ENCODE measurements at regions not wholly inside any gene's neighbourhood (a gene's known extent, or its start where the extent isn't known, plus 50 kb on each side); places are given as distances from the start of the nearest gene placed in this dataset.
"Not testable (repeated sequence)": the region's sequence is repeated elsewhere in the genome, so short reads cannot be mapped to it uniquely, and the experiment has no call there.

DNA sequence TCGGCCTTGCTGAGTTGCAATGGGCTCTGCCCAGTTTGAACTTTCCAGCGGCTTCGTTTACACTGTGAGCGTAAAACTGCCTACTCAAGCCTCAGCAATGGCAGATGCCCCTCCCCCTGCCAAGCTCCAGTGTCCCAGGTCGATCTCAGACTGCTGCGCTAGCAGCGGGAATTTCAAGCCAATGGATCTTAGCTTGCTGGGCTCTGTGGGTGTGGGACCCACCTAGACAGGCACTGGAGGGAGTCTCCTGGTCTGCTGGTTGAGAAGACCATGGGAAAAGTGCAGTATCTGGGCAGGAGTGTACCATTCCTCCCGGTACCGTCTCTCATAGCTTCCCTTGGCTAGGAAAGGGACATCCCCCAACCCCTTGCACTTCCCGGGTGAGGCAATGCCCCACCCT, 88.2 kb downstream of the KLHL28 start:
- no peak for DNase-seq

DNA sequence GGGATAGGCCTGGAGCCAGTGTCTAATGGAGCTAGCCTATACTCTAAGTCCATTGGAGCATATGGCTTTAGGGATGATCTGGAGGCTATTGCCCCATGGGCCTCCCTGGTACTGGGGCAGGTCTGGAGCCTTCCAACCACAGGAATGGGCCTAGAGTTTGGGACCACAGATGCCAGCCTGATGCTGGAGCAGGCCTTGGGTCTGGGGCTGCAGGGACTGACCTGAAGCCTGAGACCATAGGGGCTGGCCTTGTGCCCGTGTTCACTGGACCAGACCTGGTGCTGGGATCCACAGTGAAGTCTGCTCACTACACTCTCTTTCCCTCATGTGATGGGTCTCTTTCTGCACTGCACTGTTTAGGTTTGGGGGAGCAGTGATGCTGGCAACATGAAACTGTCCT, 95.0 kb downstream of the KLHL28 start:
- no peak for DNase-seq

DNA sequence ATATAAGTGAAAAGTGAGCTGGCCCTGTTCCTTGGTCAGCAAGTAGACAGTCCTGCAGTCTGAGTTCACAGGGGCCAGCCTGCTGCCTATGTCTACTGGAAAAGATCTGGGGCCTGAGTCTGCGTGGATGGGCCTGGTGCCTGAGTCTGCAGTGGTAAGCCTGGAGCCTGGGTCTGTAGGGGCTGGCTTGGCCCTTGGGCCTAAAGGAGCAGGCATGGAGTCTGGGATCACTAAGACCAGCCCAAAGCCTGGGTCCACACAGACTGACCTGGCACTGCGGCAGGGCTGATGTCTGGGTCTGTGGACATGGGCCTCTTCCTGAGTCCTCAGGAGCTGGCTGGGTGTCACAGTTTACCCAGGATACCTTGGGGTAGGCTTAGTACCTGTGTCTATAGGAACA, 95.4 kb downstream of the KLHL28 start:
- no peak for DNase-seq

DNA sequence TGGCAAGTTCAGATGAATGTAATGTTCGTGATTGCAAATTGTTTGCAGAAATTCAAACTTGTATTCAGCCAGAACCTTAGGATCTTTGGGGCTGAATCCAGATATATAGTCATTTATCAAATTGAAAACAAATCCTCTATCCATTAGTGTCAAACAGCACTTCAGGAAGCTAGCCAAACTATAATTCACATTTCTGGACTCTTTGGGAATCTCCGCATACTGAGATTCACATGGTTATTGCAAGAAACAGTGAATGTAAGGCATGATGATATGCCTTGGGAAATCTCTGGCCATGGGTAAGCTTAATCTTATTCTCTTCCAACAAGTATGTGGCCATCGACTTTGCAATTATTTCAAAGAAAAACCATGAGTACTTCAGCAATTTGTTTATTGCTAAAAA, 98.5 kb downstream of the KLHL28 start:
- DNase-seq = no peak

DNA sequence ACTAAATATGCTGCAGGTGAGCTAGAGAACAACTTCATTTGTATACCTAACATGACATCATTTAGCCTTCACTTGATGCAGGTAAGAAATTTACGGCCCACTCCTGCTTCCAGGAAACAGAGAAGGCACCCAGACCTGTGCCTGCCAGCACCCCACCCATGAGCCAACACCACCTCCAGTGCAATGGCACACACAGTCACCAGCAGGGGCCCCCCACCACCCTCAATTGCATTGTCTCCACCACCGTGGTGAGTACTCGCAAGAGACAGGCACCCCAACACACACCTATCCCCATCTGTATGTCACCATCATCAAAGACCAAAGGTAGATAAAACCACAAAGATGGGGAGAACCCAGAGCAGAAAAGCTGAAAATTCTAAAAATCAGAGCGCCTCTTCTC, 107.6 kb downstream of the KLHL28 start:
- DNase-seq = no peak

DNA sequence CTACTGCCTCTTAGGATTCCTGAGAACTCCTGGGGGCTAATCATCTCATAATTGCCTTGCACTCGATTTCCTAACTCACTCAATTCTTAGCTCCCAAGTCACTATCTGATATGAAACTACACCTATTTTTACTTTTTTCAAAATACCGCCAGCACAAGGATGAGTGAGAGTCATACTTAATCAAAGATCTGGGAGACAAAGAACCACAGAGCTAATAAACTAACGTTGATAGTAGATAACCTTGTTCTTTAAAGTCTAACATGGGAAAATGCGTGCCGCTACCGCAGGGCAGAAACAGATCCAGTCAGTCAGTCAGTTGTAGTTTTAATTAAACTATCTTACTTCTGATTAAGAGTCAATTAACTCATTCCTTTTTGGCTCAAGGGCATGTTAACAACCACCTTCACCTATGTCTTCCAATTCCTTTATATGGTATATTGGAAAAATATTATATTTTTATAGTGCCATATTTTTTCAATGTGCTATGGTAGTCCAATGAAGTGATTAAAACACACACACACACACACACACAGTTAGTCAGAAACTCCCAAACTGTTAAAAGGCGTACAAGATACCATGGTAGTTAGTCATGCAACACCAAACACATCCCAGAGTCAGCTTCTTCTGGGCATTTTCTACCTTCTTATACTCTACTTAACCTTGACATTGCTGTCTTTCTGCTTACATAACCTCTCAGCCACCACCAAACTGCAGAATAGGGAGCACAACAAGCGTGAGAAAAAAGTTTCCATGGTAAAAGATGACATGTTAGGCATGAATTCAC, 114.0 kb downstream of the KLHL28 start:
- peak; percentile 27 for DNase-seq

DNA sequence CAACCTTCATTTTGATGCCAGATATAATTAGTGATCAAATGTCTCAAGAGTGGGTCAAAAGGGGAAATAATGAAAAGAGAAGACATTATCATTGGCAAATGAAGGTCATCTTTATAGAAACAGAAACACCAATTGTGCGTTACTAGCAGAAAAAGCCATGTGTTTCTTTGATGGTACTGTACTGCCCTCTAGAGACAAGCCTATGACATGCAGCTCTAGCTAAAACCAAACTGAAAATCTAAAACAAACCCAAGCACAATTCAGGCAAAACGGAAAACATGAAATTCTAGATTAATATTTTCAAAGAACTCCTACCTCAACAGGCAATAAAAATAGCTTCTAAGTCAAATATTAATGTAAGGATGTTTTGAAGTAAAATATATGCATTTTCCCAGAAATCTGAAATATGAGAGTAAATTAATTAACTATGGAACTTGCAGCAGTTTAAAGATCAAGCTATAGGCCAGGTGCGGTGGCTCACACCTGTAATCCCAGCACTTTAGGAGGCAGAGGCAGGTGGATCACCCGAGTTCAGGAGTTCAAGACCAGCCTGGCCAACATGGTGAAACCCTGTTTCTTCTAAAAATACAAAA, 115.4 kb downstream of the KLHL28 start:
- DNase-seq = peak; percentile 43

DNA sequence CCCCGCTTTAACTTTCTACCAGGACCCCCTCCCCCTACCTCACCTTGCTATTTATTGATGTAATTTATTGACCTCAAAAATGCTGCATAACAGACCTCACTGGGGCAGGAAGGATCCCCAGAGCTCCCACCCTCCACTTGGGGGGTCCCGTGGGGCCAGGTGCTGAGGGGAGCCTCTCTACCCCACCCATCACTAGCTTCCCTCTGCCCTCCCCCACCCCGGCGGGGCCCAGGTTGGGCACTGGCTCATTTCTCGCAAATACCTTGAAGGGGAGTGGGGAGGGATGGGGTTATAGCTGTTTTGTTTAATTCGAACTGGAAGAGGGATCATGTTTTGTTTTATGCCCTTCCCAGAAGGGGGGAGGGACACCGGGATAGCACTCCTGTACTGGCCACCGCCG, 125.8 kb downstream of the KLHL28 start:
- DNase-seq = not testable (repeated sequence)

DNA sequence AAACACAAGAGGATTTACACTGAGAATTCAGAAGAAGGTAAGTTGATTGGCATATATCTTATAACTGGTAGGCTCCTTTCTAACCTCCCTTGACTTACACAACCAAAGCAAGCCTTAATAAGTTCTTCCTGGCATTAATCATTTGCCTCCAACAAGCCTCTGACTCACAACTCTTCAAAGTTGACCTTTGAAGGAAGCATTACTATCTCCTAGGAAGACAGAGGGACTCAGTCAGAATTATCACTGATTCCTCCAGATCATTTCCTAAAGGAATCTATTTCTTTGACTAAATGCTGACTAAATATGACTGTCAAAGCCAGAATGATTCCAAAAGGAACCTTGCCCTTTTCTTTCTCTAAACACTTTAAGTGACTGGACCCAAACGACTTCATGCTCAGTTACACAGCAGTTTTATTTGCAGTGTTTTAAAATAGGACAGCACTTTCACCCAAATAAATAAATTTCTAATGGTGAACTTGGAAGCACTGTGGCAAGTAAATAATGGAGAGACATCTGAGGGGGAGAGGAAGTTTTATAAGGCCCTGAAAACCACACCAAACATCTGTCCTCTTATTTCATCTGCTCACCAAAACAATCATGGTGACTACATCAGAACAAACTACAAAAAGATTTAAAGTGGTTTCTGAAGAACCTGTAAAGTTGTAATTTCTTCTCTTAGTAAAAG, 128.2 kb downstream of the KLHL28 start:
- DNase-seq = peak; percentile 51

DNA sequence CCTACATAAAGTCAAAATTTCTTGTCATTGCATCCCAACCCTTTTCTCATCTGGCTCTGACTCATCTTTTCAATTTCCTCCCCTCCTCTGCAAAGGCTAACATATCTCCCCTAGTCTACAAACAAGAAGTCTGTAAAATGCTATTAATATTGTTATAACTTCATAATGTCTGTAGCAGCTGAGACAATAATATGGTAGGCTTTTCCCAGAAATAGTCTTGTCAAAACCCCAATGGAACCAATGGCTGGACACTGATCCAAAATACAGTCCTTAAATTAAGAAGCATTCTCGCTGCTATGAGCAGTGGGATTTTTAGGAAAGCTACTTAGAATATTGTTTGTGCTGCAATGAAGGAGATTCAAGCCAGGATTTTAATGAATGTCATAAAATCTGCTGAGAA, 131.4 kb downstream of the KLHL28 start:
- peak; percentile 12 for DNase-seq

DNA sequence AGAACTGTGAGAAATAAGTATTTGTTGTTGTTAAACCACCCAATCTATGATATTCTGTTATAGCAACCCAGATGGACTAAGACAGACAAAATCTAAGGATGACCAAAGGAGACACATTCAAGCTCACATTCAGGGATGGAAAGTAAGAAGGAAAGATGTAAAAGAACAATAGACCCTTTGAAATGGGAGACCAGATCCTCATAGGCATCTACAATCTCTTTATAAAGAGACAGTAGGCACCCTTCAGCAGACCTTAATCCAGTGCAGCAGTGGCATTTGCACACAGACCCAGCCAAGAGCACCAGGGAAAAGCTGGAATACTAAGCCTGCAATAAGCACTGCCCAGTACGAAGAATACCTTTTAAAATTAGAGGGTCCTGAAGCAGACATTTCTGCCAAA, 132.7 kb downstream of the KLHL28 start:
- DNase-seq = no peak

DNA sequence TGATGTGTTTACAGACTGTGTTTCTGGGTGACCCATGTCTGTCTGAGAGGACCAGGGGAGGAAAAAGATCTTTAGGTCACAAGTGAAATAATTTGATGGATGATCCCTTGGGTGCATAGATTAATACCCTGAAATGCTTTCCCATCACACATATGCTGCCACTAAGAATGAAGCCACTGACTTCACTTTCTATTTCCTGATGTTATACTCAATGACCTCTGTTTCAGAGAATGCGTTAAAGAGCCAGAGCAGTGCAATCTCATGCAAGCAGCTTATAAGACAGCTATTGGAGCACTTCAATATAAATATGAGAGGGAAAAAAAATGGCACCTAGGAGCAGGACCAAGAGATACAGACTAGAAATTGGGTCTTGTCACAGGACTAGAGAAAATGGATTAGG, 133.7 kb downstream of the KLHL28 start:
- no peak for DNase-seq

DNA sequence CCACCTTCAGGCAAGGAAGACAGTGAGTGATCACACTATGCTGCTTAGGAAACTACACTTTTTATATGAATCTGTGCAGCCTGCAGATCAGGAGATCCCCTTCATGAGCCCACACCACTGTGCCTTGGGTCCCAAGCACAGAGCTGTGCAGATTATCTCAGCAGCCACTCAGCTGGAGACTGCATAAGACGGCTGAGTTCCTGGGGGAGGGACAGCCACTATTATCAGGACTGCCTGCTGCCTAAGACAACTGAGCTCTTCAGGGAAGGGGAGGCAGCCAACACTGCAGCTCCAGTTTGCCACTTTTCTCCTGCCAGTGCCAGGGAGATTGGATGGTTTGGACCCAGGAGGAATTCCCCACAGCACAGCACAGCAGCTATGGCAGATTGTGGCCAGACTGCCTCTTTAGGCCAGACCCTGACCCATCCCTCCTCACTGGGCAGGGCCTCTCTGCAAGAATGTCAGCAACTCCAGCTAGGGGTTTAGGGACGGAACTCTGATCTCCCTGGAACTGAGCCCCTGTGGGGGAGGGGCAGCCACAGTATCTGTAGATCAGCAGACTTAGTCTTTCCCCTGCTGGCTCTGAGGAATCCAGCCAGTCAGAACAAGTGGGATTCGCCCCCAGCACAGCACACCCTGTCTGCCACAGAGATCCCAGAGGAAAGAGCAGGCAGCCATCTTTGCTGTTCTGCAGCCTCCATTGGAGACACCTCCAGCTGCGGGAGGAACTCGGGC, 141.3 kb downstream of the KLHL28 start:
- DNase-seq = no peak

DNA sequence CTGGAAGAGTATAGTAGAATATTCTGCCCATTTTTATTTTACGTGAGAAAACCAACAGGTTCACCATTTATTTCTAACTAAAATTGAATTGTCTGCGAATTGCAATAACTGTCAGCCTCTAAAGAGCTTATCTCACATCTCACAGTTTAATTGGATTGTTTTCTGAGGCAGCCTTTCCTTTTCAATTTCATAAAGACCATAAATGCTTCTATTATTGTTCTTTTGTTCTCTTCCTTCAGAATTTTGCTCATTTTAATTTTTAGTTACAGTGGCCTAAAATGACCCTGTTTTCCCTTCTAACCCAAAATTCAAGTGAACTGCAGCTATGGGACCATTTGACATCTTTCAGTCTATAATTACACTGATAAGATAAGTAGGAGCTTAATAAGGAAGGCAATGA, 147.6 kb downstream of the KLHL28 start:
- no peak for DNase-seq

DNA sequence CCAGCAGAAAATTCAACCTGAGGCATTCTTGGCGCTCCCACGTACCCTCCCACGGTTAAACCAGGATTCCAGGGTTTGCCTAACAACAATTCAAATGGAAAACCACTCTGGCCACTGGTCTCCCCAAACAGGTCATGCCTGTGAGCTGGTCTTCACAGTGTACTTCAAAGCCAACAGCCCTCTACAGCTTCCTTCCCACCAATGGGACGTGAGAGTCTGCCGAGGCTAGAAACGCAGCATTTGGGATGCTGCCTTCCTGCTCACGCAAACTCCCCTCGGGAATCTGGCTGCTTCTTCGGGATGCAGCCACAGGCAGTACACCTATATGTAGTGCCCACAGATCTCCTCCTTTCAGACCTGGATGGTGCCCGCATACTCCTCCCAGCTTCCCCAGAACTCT, 149.1 kb downstream of the KLHL28 start:
- DNase-seq = no peak

DNA sequence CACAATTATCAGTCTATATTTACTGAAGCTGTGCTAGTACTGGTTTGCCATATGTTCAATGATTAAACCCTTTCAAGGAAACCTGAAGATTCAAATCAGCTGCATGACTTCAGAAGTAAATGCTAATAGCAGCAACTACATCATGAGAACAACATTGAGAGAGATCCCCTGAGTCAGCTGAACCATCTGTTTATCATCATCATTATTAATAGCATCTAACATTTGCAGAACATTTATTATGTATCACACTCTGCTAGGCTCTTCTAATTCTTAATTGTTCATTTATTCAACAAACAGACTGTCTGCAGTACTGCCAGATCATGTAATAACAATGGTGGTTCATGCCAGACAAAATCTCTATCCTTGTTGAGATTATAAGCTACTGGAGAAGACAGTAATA, 157.4 kb downstream of the KLHL28 start:
- DNase-seq = no peak

DNA sequence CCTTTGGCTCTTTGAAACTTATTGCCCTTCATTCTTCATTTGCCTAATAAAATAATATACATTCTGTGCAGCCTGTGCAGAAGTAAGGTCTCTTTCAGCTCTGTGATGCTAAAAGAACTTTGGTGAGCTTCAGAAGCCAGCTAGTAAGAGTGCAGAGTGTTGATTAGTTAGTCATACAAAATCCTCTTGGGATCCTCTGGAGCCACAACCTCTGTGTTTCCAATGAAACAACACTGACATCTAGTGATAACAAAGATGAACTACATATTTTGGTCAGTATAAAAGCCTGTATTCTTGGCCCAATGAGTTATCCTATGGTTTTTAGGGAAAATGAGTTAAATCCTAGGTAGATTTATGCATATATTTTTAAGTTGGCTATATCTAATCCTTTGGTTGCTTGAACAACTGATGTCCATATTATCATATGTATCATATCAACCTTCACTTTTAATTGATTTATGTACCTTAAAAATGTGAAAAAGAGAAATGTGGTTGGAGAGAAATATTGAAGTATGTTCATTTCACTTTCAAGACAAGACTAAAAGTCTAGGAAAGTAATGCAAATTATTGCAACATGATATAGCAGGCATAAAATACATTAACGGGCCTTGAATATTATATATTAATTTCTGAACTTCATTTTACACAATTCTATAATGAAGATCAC, 158.4 kb downstream of the KLHL28 start:
- DNase-seq = peak; percentile 74

DNA sequence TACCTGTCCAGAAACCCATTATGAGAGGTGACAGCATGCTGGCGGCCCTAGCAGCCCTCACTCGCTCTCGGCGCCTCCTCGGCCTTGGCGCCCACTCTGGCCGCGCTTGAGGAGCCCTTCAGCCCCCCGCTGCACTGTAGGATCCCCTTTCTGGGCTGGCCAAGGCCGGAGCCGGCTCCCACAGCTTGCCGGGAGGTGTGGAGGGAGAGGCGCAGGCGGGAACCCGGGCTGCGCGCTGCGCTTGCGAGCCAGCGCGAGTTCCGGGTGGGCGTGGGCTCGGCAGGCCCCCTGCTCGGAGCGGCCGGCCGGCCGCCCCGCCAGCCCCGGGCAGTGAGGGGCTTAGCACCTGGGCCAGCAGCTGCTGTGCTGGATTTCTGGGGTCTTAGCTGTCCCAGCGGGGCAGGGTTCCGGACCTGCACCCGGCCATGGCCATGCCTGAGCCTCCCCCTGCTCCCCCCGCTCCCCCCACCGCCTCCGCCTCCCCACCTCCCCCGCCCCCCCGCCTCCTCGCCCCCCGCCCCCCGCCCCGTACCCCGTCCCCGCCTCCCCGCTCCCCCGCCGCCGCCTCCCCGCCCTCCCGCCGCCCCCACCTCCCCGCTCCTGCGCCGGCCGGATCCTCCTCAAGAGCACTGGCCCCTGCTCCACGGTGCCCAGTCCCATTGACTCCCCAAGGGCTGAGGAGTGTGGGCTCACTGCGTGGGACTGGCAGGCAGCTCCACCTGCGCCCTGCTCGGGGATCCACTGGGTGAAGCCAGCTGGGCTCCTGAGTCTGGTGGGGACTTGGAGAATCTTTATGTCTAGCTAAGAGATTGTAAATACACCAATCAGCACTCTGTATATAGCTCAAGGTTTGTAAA, 163.1 kb downstream of the KLHL28 start:
- no peak for DNase-seq

DNA sequence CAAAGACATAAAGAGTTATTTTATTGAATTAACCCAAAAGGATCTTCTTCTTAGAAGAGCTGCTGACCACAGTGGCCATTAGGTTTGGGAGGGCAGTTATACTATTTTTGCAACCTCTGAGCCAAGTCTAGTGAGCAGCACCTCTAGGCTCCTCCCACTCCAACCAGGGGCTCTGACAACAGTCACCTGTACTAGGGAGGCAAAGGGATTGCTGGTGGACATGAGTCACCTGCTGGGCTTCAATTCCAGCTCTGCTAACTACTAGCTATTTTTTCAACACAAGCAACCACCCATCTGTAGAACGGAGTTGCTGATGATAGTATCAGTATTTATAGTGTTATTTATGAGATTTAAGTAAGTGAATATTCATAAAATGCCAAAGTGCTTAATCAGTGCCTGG, 166.0 kb downstream of the KLHL28 start:
- no peak for DNase-seq

DNA sequence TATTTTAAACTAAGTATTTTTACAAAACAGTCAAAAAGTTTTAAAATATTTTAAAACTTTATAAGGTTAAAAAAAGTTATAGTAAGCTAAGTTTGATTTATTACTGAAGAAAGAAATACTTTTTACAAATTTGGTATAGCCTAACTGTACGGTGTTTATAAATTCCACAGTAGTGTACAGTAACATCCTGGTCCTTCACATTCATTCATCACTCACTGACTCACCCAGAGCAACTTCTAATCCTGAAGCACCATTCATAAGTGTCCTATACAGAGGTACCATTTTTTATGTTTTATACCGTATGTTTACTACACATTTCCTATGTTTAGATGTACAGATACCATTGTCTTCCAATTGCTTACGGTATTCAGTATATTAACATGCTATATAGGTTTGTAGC, 170.0 kb downstream of the KLHL28 start:
- DNase-seq = no peak

DNA sequence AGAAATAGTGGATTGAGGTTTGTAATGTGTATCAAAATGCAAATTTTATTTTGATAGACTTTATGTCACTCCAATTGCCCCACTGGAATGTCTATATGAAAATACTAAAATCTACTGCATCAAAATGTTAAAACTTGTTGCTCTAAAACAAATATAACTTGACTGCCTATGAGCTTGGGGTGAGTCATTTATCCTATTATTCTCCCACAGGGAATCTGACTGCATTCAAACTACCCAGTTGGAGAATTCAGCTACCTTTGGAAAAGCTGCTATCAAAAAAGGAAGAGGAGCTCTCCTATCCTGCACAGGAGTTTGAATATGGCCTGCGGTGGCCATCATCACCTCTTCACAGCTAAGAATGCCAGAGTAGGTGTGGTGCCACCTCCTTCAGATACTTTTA, 173.1 kb downstream of the KLHL28 start:
- no peak for DNase-seq

DNA sequence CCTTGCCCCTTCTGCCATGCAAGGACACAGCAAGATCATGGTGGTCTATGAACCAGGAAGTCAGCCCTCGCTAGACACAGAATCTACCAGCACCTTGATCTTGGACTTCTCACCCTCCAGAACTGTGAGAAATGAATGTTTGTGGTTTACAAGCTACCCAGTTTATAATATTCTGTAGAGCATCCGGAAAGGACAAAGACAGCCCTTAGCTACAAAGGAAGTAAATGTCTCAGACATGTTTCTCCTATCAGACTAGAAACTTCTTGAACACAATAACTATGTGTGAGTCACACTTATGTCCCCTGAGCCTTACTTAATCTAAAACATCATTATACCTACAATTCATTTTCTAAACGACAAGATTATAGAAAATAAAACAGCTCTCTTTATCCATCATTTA, 176.7 kb downstream of the KLHL28 start:
- peak; percentile 37 for DNase-seq

Data from fibroblast of upper back skin (primary cell).